AG04450 (cell line): ENCODE measurements at regions not wholly inside any gene's neighbourhood (a gene's known extent, or its start where the extent isn't known, plus 50 kb on each side); places are given as distances from the start of the nearest gene placed in this dataset.

ENCODE experiments used
- CTCF ChIA-PET: fragments of 300-600, 350-600 bp; formaldehyde crosslinking; extraction: SDS; loops from one replicate; lab custom pipeline; 2022; ENCODE audit warnings: antibody characterized with exemption, inconsistent platforms; lab: Charles Lee
- POLR2A ChIA-PET: fragments of 350-600 bp; formaldehyde crosslinking; extraction: SDS; loops from one replicate; lab custom pipeline; 2021; ENCODE audit warnings: antibody characterized with exemption, inconsistent platforms; lab: Yijun Ruan, JAX
- DNase-seq: peaks from one replicate; pipeline ENCODE4 v3.0.0-alpha.2; 2011; ENCODE audit warnings: low read depth, low spot score
- H3K27ac ChIP-seq: one replicate; pipeline ENCODE4 v1.5.1; 2012; ENCODE audit warnings: low read depth, low read length, control low read depth
- H3K27me3 ChIP-seq: one replicate; pipeline ENCODE4 v1.6.0; 2012; ENCODE audit warnings: low read length; ENCODE audit not compliant: control insufficient read depth, insufficient read depth
- H3K4me3 ChIP-seq: 2 replicates; pipeline ENCODE4 v1.5.1; 2011; ENCODE audit warnings: mild to moderate bottlenecking, low read depth, low read length, control low read depth
- H3K9me3 ChIP-seq: 2 replicates; pipeline ENCODE4 v1.5.1; 2012; ENCODE audit warnings: low read length; ENCODE audit not compliant: control insufficient read depth, insufficient read depth
- TF ChIP-seq, protein P1 (sequence below): IDR thresholded peaks from 2 replicates; pipeline ENCODE4 v1.5.1; 2011; ENCODE audit warnings: low read depth, low read length, control low read depth, inconsistent platforms

DNA sequence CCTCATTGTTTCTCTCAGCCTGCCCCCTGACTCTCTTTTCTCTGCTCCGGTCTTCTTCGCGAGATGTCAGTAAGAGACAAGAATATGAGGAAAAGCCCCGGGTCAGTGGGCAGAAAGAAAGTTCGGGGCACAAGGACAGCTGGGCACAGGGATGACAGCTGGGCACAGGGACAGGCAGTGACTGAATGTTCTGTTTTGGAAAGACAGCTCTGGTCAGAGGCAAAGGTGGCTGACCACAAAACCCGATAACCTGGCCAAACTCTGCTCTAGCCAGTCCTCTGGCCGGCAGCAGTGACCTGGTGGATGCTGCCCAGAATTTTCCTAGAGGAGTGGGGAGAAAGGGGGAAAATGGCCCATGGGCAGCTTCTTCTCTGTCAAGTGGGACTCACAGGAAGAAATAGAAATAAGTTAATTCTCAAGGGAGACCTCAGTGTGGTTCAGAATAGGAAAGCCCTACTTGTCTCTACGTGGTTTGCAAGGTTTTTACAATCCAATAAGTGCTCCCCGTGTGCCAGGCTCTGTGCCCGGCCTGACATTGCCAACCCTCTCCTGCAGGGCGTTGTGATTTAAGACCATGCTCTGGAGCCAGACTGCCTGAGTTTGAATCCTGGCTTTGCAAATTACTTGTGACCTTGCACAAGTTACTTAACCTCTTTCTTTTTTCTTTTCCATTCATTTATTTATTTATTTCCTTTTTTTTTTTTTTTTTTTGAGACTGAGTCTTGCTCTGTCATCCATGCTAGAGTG is 110.6 kb upstream of the ZNF716 start:
- ChIA-PET POLR2A (no interaction called here), CTCF (no interaction called here)
- peaks cover 54% of the 10 kb centered on the region for H3K9me3 ChIP-seq
- no peak overlapping the region for H3K4me3 ChIP-seq
- H3K27me3 ChIP-seq, result no peaks in the 10 kb centered on the region
- no peak for DNase-seq
- H3K27ac ChIP-seq, result no peak overlapping the region
- TF ChIP-seq, protein P1, sequence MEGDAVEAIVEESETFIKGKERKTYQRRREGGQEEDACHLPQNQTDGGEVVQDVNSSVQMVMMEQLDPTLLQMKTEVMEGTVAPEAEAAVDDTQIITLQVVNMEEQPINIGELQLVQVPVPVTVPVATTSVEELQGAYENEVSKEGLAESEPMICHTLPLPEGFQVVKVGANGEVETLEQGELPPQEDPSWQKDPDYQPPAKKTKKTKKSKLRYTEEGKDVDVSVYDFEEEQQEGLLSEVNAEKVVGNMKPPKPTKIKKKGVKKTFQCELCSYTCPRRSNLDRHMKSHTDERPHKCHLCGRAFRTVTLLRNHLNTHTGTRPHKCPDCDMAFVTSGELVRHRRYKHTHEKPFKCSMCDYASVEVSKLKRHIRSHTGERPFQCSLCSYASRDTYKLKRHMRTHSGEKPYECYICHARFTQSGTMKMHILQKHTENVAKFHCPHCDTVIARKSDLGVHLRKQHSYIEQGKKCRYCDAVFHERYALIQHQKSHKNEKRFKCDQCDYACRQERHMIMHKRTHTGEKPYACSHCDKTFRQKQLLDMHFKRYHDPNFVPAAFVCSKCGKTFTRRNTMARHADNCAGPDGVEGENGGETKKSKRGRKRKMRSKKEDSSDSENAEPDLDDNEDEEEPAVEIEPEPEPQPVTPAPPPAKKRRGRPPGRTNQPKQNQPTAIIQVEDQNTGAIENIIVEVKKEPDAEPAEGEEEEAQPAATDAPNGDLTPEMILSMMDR, result no peak

DNA sequence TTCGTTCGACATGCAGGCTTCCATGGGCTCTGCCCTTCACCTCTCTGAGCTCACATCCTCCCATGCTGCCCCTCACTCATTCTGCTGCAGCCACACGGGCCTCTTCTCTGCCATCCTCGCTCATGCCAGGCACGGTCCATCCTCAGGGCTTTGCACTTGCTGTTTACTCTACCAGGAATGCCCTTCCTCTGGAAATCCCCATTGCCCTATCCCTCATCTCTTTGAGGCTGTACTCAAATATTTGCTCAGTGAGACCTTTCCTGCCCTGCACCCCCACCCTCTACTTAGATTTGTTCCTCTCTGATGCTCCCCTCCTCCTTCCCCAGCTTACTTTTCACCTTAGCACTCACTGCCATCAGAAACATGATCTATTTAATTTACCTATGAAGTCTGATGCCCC is 107.0 kb upstream of the ZNF716 start:
- POLR2A ChIA-PET, result no interaction called here
- DNase-seq, result no peak
- Histone ChIP-seq H3K4me3 (no peak overlapping the region), H3K9me3 (peaks cover 69% of the 10 kb centered on the region), H3K27ac (no peak overlapping the region), H3K27me3 (no peaks in the 10 kb centered on the region)
- TF ChIP-seq, protein P1, result no peak
- CTCF ChIA-PET, result no interaction called here

DNA sequence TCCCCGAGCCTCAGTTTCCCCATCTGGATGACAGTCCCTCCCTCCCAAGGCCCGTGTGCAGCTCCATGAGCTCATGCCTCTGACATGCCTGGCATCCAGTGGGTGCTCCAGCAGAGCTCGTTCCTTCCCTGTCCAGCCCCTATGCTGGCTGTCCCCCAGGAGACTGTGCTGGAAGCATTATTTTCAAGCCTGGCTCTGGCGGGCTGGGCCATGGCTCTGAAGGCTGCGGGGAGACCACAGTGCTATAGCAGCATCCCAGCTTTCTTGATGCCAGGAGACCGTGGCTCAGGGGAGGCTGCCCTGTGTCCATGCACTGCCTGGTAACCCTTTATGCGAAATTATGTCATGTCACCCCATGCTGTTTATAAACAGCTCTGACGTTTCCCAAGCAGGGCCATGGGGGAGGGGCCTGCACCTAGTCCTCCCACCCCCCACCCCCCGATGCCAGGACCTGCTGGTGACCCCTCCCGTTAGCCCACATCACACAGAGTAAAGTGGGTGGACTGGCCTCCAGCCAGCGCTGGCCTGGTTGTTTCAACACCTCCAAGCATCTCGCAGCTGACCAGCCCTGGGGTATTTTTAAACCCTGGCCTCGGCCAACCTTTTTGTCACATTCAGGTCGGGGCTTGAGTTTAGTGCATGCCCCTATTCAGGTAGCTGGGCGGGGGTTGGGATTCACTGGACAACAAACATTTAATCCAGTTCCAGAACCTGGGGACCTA is 105.9 kb upstream of the ZNF716 start:
- TF ChIP-seq, protein P1, result no peak
- Histone ChIP-seq H3K4me3 (no peak overlapping the region), H3K27me3 (no peaks in the 10 kb centered on the region), H3K27ac (no peak overlapping the region), H3K9me3 (peaks cover 72% of the 10 kb centered on the region)
- DNase-seq, result no peak
- ChIA-PET POLR2A (no interaction called here), CTCF (no interaction called here)

DNA sequence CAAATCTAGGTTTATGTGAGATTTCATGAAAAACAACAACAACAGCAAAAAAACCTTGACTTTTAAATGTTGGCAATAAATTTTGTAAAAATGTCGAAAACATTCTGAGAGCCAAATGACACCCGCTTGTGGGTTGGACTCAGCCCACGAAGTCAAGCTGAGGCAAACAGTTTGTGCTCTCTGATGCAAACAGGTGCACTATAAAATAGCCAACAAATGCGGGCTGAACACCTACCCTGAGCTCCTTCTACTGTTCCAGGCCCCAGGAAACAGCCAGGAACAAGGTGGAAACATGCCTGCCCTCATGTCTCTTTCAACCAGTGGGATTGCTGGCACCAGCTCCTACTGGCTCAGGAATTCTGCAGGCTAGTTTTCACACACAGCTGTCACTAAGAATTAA is 105.0 kb upstream of the ZNF716 start:
- ChIA-PET POLR2A (no interaction called here), CTCF (no interaction called here)
- H3K4me3 ChIP-seq, result no peak overlapping the region
- H3K27ac ChIP-seq, result no peak overlapping the region
- TF ChIP-seq, protein P1, result no peak
- no peaks in the 10 kb centered on the region for H3K27me3 ChIP-seq
- peaks cover 78% of the 10 kb centered on the region for H3K9me3 ChIP-seq
- no peak for DNase-seq

DNA sequence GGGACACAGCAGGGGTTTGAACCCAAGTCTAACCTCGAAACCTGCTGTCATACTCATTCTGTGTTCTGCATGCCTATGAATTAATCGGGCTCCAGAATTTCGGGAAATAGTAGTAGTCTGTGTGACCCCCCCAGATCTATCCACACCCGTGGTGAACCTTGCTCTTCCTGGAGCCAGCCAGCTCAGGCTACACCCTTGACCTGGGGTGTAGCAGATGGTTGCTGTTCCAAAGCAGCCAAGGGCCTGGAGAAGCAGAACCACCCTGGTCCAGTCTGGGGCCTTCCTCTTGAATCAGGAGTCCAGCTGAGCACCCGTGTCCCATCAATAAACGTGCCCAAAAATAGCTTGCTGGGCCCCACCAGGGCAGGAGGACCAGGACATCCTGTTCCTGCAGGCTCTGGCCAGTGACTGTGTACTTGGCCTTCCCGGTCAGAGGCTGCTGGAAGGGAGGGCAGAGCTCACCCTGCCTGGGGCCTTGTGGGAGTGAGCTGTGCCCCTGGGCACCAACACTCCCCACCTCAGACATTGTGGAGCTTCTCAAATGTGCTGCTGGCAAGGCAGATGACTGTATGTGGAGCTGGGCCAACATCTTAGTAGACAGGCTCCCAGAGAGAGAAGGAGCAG is 101.2 kb upstream of the ZNF716 start:
- no peak overlapping the region for H3K4me3 ChIP-seq
- ChIA-PET POLR2A (no interaction called here), CTCF (no interaction called here)
- H3K27ac ChIP-seq, result no peak overlapping the region
- DNase-seq, result no peak
- H3K9me3 ChIP-seq, result peaks cover 80% of the 10 kb centered on the region
- TF ChIP-seq, protein P1, result no peak
- H3K27me3 ChIP-seq, result no peaks in the 10 kb centered on the region
